ENCODE measurements at regions not wholly inside any gene's neighbourhood (a gene's known extent, or its start where the extent isn't known, plus 50 kb on each side); places are given as distances from the start of the nearest gene placed in this dataset.
"Not testable (repeated sequence)": the region's sequence is repeated elsewhere in the genome, so short reads cannot be mapped to it uniquely, and the experiment has no call there.

DNA sequence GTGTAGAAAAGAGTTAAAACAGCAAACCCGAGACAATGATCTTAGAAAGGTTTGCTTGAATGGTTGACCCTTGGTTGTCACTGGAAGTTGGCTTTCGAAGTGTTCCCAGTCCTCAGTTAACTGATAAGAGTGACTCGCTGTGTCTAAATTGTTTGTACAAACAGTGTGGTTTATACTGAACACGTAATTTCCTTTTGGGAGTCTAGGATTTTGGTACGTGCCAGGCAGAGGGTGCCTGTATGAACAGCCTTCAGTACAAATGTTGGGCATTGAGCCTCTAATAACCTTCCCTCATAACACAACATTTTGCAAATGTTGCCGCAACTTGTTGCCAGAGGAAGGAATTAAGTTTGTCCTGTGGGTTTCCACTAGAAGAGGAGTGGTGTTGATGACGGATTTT, 95.8 kb upstream of the DPP10 start:
- TF ChIP-seq MYC (IDR thresholded peaks at IDR 0.05; ENCODE audit: low read depth, low read length) (no peak), POLR2A (IDR thresholded peaks at IDR 0.05; ENCODE audit: extremely low read depth, insufficient read length) (no peak), CTCF (IDR thresholded peaks at IDR 0.05; ENCODE audit: low read depth, low read length) (no peak), MAX (IDR thresholded peaks at IDR 0.05; ENCODE audit: low read depth, low read length) (no peak)
- no peak overlapping the region for H3K4me3 ChIP-seq (ENCODE audit: low read depth, low read length)
- no peak for DNase-seq (ENCODE audit: low read depth)

DNA sequence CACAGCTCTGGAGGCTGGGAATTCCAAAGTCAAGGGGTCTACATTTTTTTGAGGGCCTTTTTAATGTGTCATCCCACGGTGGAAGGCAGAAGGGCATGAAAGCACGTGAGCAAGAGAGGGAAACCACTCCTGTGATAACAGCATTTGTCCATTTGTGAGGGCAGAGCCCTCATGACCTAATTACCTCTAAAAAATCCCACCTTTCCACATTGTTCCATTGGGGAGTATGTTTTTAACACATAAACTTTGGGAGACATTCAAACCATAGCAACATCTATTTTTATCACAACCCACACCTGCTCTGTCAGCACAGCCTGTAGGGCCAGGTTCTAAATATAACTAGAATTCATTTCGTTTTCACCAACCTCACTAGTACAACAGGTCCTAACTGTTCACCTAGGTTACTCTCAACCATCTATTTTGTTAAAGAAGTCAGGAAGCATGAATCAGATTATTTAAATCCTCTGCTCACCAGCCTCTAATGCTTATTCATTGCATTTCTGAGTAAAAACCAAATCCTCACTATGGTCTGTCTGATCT, 92.2 kb upstream of the DPP10 start:
- TF ChIP-seq MAX (IDR thresholded peaks at IDR 0.05; ENCODE audit: low read depth, low read length) (no peak), CTCF (IDR thresholded peaks at IDR 0.05; ENCODE audit: low read depth, low read length) (no peak), MYC (IDR thresholded peaks at IDR 0.05; ENCODE audit: low read depth, low read length) (no peak), POLR2A (IDR thresholded peaks at IDR 0.05; ENCODE audit: extremely low read depth, insufficient read length) (no peak)
- H3K4me3 ChIP-seq (ENCODE audit: low read depth, low read length): no peak overlapping the region
- DNase-seq (ENCODE audit: low read depth): no peak

DNA sequence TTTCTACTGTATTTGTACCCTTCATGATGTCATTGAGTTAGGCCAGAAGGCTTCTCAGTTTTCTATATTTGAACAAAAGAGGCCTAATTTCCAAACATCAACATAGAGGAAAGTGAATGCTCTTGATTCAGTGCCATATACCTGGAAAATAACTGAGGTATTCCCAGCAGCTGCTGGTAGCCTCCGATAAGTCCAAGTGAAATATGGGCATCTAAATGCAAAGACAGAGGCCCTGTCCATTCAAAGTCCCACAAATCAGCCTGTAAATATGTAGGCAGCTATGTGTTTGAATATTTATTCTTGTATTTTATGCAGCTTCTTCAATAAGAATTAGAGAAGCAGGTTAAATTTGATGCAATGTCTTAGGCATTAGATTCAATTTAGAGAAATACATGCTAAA, 89.5 kb upstream of the DPP10 start:
- DNase-seq (ENCODE audit: low read depth): no peak
- TF ChIP-seq POLR2A (IDR thresholded peaks at IDR 0.05; ENCODE audit: extremely low read depth, insufficient read length): no peak
- TF ChIP-seq MAX (IDR thresholded peaks at IDR 0.05; ENCODE audit: low read depth, low read length): no peak
- TF ChIP-seq MYC (IDR thresholded peaks at IDR 0.05; ENCODE audit: low read depth, low read length): no peak
- no peak for TF ChIP-seq CTCF (IDR thresholded peaks at IDR 0.05; ENCODE audit: low read depth, low read length)
- no peak overlapping the region for H3K4me3 ChIP-seq (ENCODE audit: low read depth, low read length)

DNA sequence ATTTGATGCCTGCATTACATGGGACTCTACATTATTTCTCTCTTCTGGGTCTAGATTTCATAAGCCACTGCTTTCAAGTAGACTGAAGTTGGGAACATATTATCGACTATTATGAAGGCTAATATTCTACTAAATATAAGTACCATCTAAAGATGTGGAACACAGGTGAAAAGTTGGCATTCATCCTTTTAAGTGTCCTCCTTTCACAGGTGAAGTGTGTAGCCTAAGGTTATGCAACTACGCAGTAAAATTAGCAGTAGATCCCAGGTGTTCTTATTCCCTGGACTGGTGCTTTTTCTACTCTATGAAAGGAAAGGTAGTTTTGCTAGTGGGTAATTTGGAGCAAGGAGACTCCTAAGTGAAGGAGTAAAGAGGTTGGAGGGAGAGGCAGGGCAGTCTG, 88.2 kb upstream of the DPP10 start:
- TF ChIP-seq POLR2A (IDR thresholded peaks at IDR 0.05; ENCODE audit: extremely low read depth, insufficient read length): no peak
- TF ChIP-seq CTCF (IDR thresholded peaks at IDR 0.05; ENCODE audit: low read depth, low read length): no peak
- TF ChIP-seq MAX (IDR thresholded peaks at IDR 0.05; ENCODE audit: low read depth, low read length): no peak
- no peak for TF ChIP-seq MYC (IDR thresholded peaks at IDR 0.05; ENCODE audit: low read depth, low read length)
- no peak overlapping the region for H3K4me3 ChIP-seq (ENCODE audit: low read depth, low read length)
- DNase-seq (ENCODE audit: low read depth): no peak

GRCh38 chr2:114368705-114369104, 73.7 kb upstream of the DPP10 start:
- TF ChIP-seq CTCF (IDR thresholded peaks at IDR 0.05; ENCODE audit: low read depth, low read length) (no peak), MYC (IDR thresholded peaks at IDR 0.05; ENCODE audit: low read depth, low read length) (no peak), POLR2A (IDR thresholded peaks at IDR 0.05; ENCODE audit: extremely low read depth, insufficient read length) (no peak), MAX (IDR thresholded peaks at IDR 0.05; ENCODE audit: low read depth, low read length) (no peak)
- no peak overlapping the region for H3K4me3 ChIP-seq (ENCODE audit: low read depth, low read length)
- no peak for DNase-seq (ENCODE audit: low read depth)

DNA sequence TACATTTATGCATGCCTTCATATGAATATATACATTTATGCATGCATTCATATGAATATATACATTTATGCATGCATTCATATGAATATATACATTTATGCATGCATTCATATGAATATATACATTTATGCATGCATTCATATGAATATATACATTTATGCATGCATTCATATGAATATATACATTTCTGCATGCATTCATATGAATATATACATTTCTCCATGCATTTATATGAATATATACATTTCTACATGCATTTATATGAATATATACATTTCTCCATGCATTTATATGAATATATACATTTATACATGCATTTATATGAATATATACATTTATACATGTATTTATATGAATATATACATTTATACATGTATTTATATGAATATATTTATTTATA, 70.7 kb upstream of the DPP10 start:
- not testable (repeated sequence) for H3K4me3 ChIP-seq (ENCODE audit: low read depth, low read length); DNase-seq (ENCODE audit: low read depth)

Data from NB4 (cell line).